H9 (cell line): ENCODE measurements at regions not wholly inside any gene's neighbourhood (a gene's known extent, or its start where the extent isn't known, plus 50 kb on each side); places are given as distances from the start of the nearest gene placed in this dataset.

ENCODE experiments used
- DNase-seq: peaks from one replicate; pipeline ENCODE4 v3.0.0-alpha.2; 2017
- H2AFZ ChIP-seq: one replicate; pipeline ENCODE4 v1.6.1; 2013; ENCODE audit warnings: mild to moderate bottlenecking, low read length, control low read depth, moderate library complexity
- H2AK5ac ChIP-seq: 2 replicates; pipeline ENCODE4 v1.6.1; 2013; ENCODE audit warnings: low read length, control low read depth, mixed read lengths; ENCODE audit not compliant: insufficient read length
- H2BK120ac ChIP-seq: one replicate; pipeline ENCODE4 v1.6.1; 2013; ENCODE audit warnings: low read depth, mild to moderate bottlenecking, low read length, control low read depth, inconsistent platforms; ENCODE audit not compliant: poor library complexity, severe bottlenecking
- H2BK12ac ChIP-seq: 2 replicates; pipeline ENCODE4 v1.6.1; 2013; ENCODE audit warnings: low read length, control low read depth, mixed read lengths, low read depth; ENCODE audit not compliant: insufficient read length
- H2BK15ac ChIP-seq: 2 replicates; pipeline ENCODE4 v1.6.1; 2013; ENCODE audit warnings: low read depth, low read length, control low read depth
- H2BK20ac ChIP-seq: one replicate; pipeline ENCODE4 v1.6.1; 2013; ENCODE audit warnings: low read depth, mild to moderate bottlenecking, low read length, control low read depth, inconsistent platforms; ENCODE audit not compliant: poor library complexity, severe bottlenecking
- H2BK5ac ChIP-seq: 2 replicates; pipeline ENCODE4 v1.6.1; 2013; ENCODE audit warnings: low read length, control low read depth, mixed read lengths; ENCODE audit not compliant: insufficient read length
- H3K14ac ChIP-seq: 2 replicates; pipeline ENCODE4 v1.6.1; 2013; ENCODE audit warnings: low read length, control low read depth; ENCODE audit not compliant: insufficient read depth
- H3K18ac ChIP-seq: 2 replicates; pipeline ENCODE4 v1.6.1; 2013; ENCODE audit warnings: low read depth, mild to moderate bottlenecking, mixed read lengths, low read length, control low read depth; ENCODE audit not compliant: insufficient read length
- H3K23ac ChIP-seq: 2 replicates; pipeline ENCODE4 v1.6.1; 2013; ENCODE audit warnings: low read length, control low read depth, mixed read lengths, low read depth; ENCODE audit not compliant: insufficient read length
- H3K23me2 ChIP-seq: 2 replicates; pipeline ENCODE4 v1.6.1; 2013; ENCODE audit warnings: low read depth, mild to moderate bottlenecking, mixed read lengths, low read length, control low read depth; ENCODE audit not compliant: insufficient read length, poor library complexity, severe bottlenecking
- H3K27ac ChIP-seq: 2 replicates; pipeline ENCODE4 v1.5.1; 2013; ENCODE audit warnings: low read length, control low read depth, mixed read lengths, low read depth; ENCODE audit not compliant: insufficient read length
- H3K27me3 ChIP-seq: 2 replicates; pipeline ENCODE4 v1.6.1; 2013; ENCODE audit warnings: low read length, control low read depth, inconsistent platforms; ENCODE audit not compliant: insufficient read depth
- H3K4ac ChIP-seq: 2 replicates; pipeline ENCODE4 v1.6.1; 2013; ENCODE audit warnings: low read depth, mild to moderate bottlenecking, control low read depth, inconsistent platforms, low read length, moderate library complexity
- H3K4me1 ChIP-seq: 2 replicates; pipeline ENCODE4 v1.6.1; 2013; ENCODE audit warnings: low read length, control low read depth, inconsistent platforms; ENCODE audit not compliant: insufficient read depth
- H3K4me2 ChIP-seq: 2 replicates; pipeline ENCODE4 v1.6.1; 2013; ENCODE audit warnings: low read length, control low read depth, mixed read lengths; ENCODE audit not compliant: insufficient read length, insufficient read depth
- H3K56ac ChIP-seq: 2 replicates; pipeline ENCODE4 v1.6.1; 2013; ENCODE audit warnings: low read depth, mild to moderate bottlenecking, mixed read lengths, low read length, control low read depth; ENCODE audit not compliant: insufficient read length
- H3K79me1 ChIP-seq: 2 replicates; pipeline ENCODE4 v1.6.1; 2013; ENCODE audit warnings: low read depth, mild to moderate bottlenecking, moderate library complexity, low read length, control low read depth, inconsistent platforms; ENCODE audit not compliant: insufficient read depth, poor library complexity, severe bottlenecking
- H3K79me2 ChIP-seq: 2 replicates; pipeline ENCODE4 v1.6.1; 2013; ENCODE audit warnings: low read length, control low read depth, inconsistent platforms; ENCODE audit not compliant: insufficient read depth
- H3K9ac ChIP-seq: 2 replicates; pipeline ENCODE4 v1.6.1; 2013; ENCODE audit warnings: low read length, control low read depth, mixed read lengths; ENCODE audit not compliant: insufficient read length; ENCODE audit errors: extremely low read depth
- H3K9me3 ChIP-seq: one replicate; pipeline ENCODE4 v1.6.1; 2013; ENCODE audit warnings: low read depth, low read length, inconsistent platforms; ENCODE audit not compliant: control insufficient read depth
- H3T11ph ChIP-seq: one replicate; pipeline ENCODE4 v1.6.1; 2013; ENCODE audit warnings: mild to moderate bottlenecking, low read length, control low read depth, inconsistent platforms
- H4K20me1 ChIP-seq: one replicate; pipeline ENCODE4 v1.6.1; 2013; ENCODE audit not compliant: control insufficient read depth, insufficient read length, insufficient read depth
- H4K5ac ChIP-seq: 2 replicates; pipeline ENCODE4 v1.6.1; 2013; ENCODE audit warnings: low read depth, mild to moderate bottlenecking, mixed read lengths, low read length, control low read depth; ENCODE audit not compliant: insufficient read length
- H4K8ac ChIP-seq: replicated peaks from 2 replicates; pipeline ENCODE4 v1.6.1; 2013; ENCODE audit warnings: low read length, control low read depth, mixed read lengths, low read depth; ENCODE audit not compliant: insufficient read length
- H4K91ac ChIP-seq: 2 replicates; pipeline ENCODE4 v1.6.1; 2013; ENCODE audit warnings: low read depth, mild to moderate bottlenecking, moderate library complexity, mixed read lengths, low read length, control low read depth; ENCODE audit not compliant: insufficient read length
- H3K27ac Mint-ChIP-seq, 3 experiments: 2 replicates in 2 of 3; 3 replicates in 1 of 3; pipeline ENCODE4 v1.8.0; 2020 to 2021; ENCODE audit warnings: mixed read lengths in 3 of 3, mild to moderate bottlenecking in 1 of 3, moderate library complexity in 1 of 3
- H3K27me3 Mint-ChIP-seq: 2 replicates; pipeline ENCODE4 v1.8.0; 2021; ENCODE audit warnings: low read depth, mild to moderate bottlenecking, moderate library complexity, mixed read lengths
- H3K36me3 Mint-ChIP-seq, 3 experiments: 2 replicates in 2 of 3; 3 replicates in 1 of 3; pipeline ENCODE4 v1.8.0; 2020 to 2021; ENCODE audit warnings: low read depth in 3 of 3, mixed read lengths in 3 of 3; ENCODE audit not compliant: insufficient read depth in 1 of 3
- H3K4me1 Mint-ChIP-seq, 2 experiments: 2 replicates each; pipeline ENCODE4 v1.8.0; 2020; ENCODE audit warnings: mixed read lengths in 2 of 2
- H3K4me3 Mint-ChIP-seq, 2 experiments: 2 replicates in 1 of 2; 3 replicates in 1 of 2; pipeline ENCODE4 v1.8.0; 2020 to 2021; ENCODE audit warnings: mild to moderate bottlenecking in 2 of 2, mixed read lengths in 2 of 2, moderate library complexity in 1 of 2
- H3K9me3 Mint-ChIP-seq, 2 experiments: 2 replicates in 1 of 2; 3 replicates in 1 of 2; pipeline ENCODE4 v1.8.0; 2020; ENCODE audit warnings: mild to moderate bottlenecking in 2 of 2, mixed read lengths in 2 of 2, moderate library complexity in 1 of 2
- CTCF ChIP-seq: fragments of 200-600 bp; sonication (generic); conservative IDR thresholded peaks from 3 replicates; pipeline ENCODE4 v1.8.0; 2021; ENCODE audit warnings: antibody characterized with exemption, mild to moderate bottlenecking
- WGBS: extraction: QIAGEN DNeasy Blood & Tissue Kit; methylation state at CpG from one replicate; pipeline ENCODE4 v1.1.7; 2013; ENCODE audit warnings: missing lambda C conversion rate, low lambda C conversion rate, mixed read lengths; ENCODE audit not compliant: insufficient read length; ENCODE audit errors: extremely low coverage; 5-methylcytosine and 5-hydroxymethylcytosine counted together

- Mint-ChIP-seq H3K27ac (no peak overlapping the region), H3K4me3 (no peak overlapping the region), H3K9me3 (no peaks in the 10 kb centered on the region), H3K4me1 (peaks cover 6 to 10% of the 10 kb centered on the region in 2 experiments), H3K36me3 (no peaks in the 10 kb centered on the region), H3K27me3 (no peaks in the 10 kb centered on the region)
- Histone ChIP-seq H3K56ac (no peak overlapping the region), H3K27me3 (no peaks in the 10 kb centered on the region), H3K18ac (no peak overlapping the region), H3T11ph (no peak overlapping the region), H2BK120ac (no peak overlapping the region), H2BK15ac (no peak overlapping the region), H2BK5ac (no peak overlapping the region), H2AFZ (no peak overlapping the region), H2AK5ac (no peak overlapping the region), H2BK12ac (no peak overlapping the region), H3K9ac (no peak overlapping the region), H3K23me2 (no peaks in the 10 kb centered on the region), H2BK20ac (no peak overlapping the region), H3K14ac (no peak overlapping the region), H3K27ac (no peak overlapping the region), H4K5ac (no peak overlapping the region), H3K79me2 (no peaks in the 10 kb centered on the region), H3K23ac (no peak overlapping the region), H3K79me1 (no peaks in the 10 kb centered on the region), H3K9me3 (no peaks in the 10 kb centered on the region), H4K8ac (no peak overlapping the region), H3K4me2 (no peak overlapping the region), H3K4me1 (no peaks in the 10 kb centered on the region), H4K91ac (no peak overlapping the region), H3K4ac (no peak overlapping the region), H4K20me1 (no peaks in the 10 kb centered on the region)
- no peak for TF ChIP-seq CTCF
- no CpG with 5 or more reads among the region's 4 CpGs for WGBS
- DNase-seq, result no peak
Measured at GRCh38 chr3:88810455-88810854, 297.0 kb upstream of the EPHA3 start.
